Common myeloid progenitor, CD34-positive (primary cell): ENCODE measurements at regions not wholly inside any gene's neighbourhood (a gene's known extent, or its start where the extent isn't known, plus 50 kb on each side); places are given as distances from the start of the nearest gene placed in this dataset.

Experiments
- CTCF ChIA-PET: fragments of 350-600 bp; sonication (Branson Sonifier 250); formaldehyde crosslinking; loops from one replicate; lab custom pipeline; 2021; ENCODE audit warnings: antibody characterized with exemption; lab: Charles Lee
- POLR2A ChIA-PET: fragments of 350-600 bp; sonication (Branson Sonifier 250); formaldehyde crosslinking; loops from one replicate; lab custom pipeline; 2021; ENCODE audit warnings: antibody characterized with exemption; lab: Charles Lee
- DNase-seq, 3 donors: peaks; one replicate each; pipeline versions ENCODE4 v3.0.0 to v3.0.0-alpha.2; 2013
- H3K27ac ChIP-seq, 2 experiments: 1 replicate in 1 of 2; 2 replicates in 1 of 2; pipeline ENCODE4 v1.7.0; 2013; ENCODE audit warnings: inconsistent platforms in 2 of 2, low read length in 2 of 2, mild to moderate bottlenecking in 2 of 2, low read depth in 1 of 2, moderate library complexity in 1 of 2; ENCODE audit not compliant: severe bottlenecking in 2 of 2, insufficient read depth in 1 of 2, poor library complexity in 1 of 2
- H3K27me3 ChIP-seq, 5 experiments: replicated peaks in 2 of 5; 1 replicate in 3 of 5; 2 replicates in 2 of 5; pipeline versions ENCODE4 v1.6.1 to v1.7.0; 2013; ENCODE audit warnings: low read length in 4 of 5, mild to moderate bottlenecking in 2 of 5, moderate library complexity in 2 of 5, inconsistent platforms in 1 of 5; ENCODE audit not compliant: insufficient read depth in 5 of 5, control insufficient read depth in 4 of 5
- H3K36me3 ChIP-seq, 4 experiments: 1 replicate in 2 of 4; 2 replicates in 2 of 4; pipeline versions ENCODE4 v1.6.1 to v1.7.0; 2013; ENCODE audit warnings: low read length in 3 of 4, control low read depth in 1 of 4, mild to moderate bottlenecking in 1 of 4; ENCODE audit not compliant: control insufficient read depth in 4 of 4, insufficient read depth in 4 of 4
- H3K4me1 ChIP-seq, 4 experiments: 1 replicate in 3 of 4; 2 replicates in 1 of 4; pipeline versions ENCODE4 v1.6.1 to v1.7.1; 2013; ENCODE audit warnings: low read length in 3 of 4, mild to moderate bottlenecking in 3 of 4, control low read depth in 1 of 4, inconsistent platforms in 1 of 4, moderate library complexity in 1 of 4; ENCODE audit not compliant: control insufficient read depth in 4 of 4, insufficient read depth in 4 of 4; ENCODE audit errors: control extremely low read depth in 1 of 4
- H3K4me3 ChIP-seq, 7 experiments: 1 replicate in 4 of 7; 2 replicates in 3 of 7; pipeline versions ENCODE4 v1.5.1 to v1.7.0; 2013; ENCODE audit warnings: mild to moderate bottlenecking in 7 of 7, low read length in 6 of 7, moderate library complexity in 6 of 7, inconsistent platforms in 2 of 7, low read depth in 2 of 7, control low read depth in 1 of 7; ENCODE audit not compliant: insufficient read depth in 4 of 7, control insufficient read depth in 1 of 7; ENCODE audit errors: extremely low read depth in 1 of 7
- H3K9me3 ChIP-seq, 5 experiments: 1 replicate in 4 of 5; 2 replicates in 1 of 5; pipeline versions ENCODE4 v1.6.1 to v1.7.1; 2013; ENCODE audit warnings: low read length in 4 of 5, mild to moderate bottlenecking in 2 of 5, inconsistent platforms in 1 of 5, low read depth in 1 of 5, moderate library complexity in 1 of 5; ENCODE audit not compliant: control insufficient read depth in 4 of 5, insufficient read depth in 2 of 5; ENCODE audit errors: control extremely low read depth in 1 of 5
- WGBS: methylation state at CpG from one replicate; pipeline ENCODE4 v1.1.5; 2013; ENCODE audit not compliant: insufficient coverage; 5-methylcytosine and 5-hydroxymethylcytosine counted together

GRCh38 chr9:95634114-95634513 lies 117.3 kb upstream of the PTCH1 start:
- Histone ChIP-seq H3K36me3 (no peaks in the 10 kb centered on the region), H3K4me3 (no peak overlapping the region), H3K27ac (no peak overlapping the region), H3K9me3 (peaks cover 0 to 10% (median 9%) of the 10 kb centered on the region in 5 experiments), H3K4me1 (no peaks in the 10 kb centered on the region), H3K27me3 (peaks cover 0 to 7% (median 0%) of the 10 kb centered on the region in 5 experiments)
- ChIA-PET CTCF (no interaction called here), POLR2A (no interaction called here)
- no peak for DNase-seq
- WGBS: 85% methylated on average over 2 of the region's 4 CpGs

GRCh38 chr9:95629585-95629984 lies 112.8 kb upstream of the PTCH1 start:
- peak in 2 of 3 donors; percentile 3 to 5 for DNase-seq
- WGBS: 89% methylated on average over 5 of the region's 6 CpGs
- Histone ChIP-seq H3K36me3 (no peaks in the 10 kb centered on the region), H3K27me3 (peaks cover 0 to 32% (median 15%) of the 10 kb centered on the region in 5 experiments), H3K4me3 (no peak overlapping the region), H3K27ac (no peak overlapping the region), H3K4me1 (no peaks in the 10 kb centered on the region), H3K9me3 (peaks cover 0 to 11% (median 10%) of the 10 kb centered on the region in 5 experiments)
- ChIA-PET CTCF (no interaction called here), POLR2A (no interaction called here)

GRCh38 chr9:95627802-95628201 lies 111.0 kb upstream of the PTCH1 start:
- 63% methylated on average over 6 of the region's 8 CpGs for WGBS
- H3K36me3 ChIP-seq: no peaks in the 10 kb centered on the region

GRCh38 chr9:95626885-95627558 lies 110.3 kb upstream of the PTCH1 start:
- peak in 2 of 3 donors; percentile 20 to 27 for DNase-seq

More at GRCh38 chr9:95627802-95628201, 111.0 kb upstream of the PTCH1 start:
- ChIA-PET POLR2A (no interaction called here), CTCF (no interaction called here)
- DNase-seq: no peak
- Histone ChIP-seq H3K27ac (no peak overlapping the region), H3K4me1 (no peaks in the 10 kb centered on the region), H3K27me3 (peaks cover 0 to 32% (median 15%) of the 10 kb centered on the region in 5 experiments), H3K9me3 (peaks cover 0 to 11% (median 9%) of the 10 kb centered on the region in 5 experiments), H3K4me3 (no peak overlapping the region)

GRCh38 chr9:95626341-95626740 lies 109.6 kb upstream of the PTCH1 start:
- no peak overlapping the region for H3K4me3 ChIP-seq
- ChIA-PET CTCF (no interaction called here), POLR2A (no interaction called here)
- no peak overlapping the region for H3K27ac ChIP-seq
- no peak for DNase-seq
- H3K9me3 ChIP-seq: peaks cover 0 to 15% (median 9%) of the 10 kb centered on the region in 5 experiments
- peaks cover 0 to 32% (median 14%) of the 10 kb centered on the region in 5 experiments for H3K27me3 ChIP-seq
- no peaks in the 10 kb centered on the region for H3K4me1 ChIP-seq
- no peaks in the 10 kb centered on the region for H3K36me3 ChIP-seq
- WGBS: 87% methylated on average over 13 of the region's 13 CpGs

More at GRCh38 chr9:95626885-95627558, 110.3 kb upstream of the PTCH1 start:
- Histone ChIP-seq H3K27ac (no peak overlapping the region), H3K27me3 (peaks cover 0 to 32% (median 15%) of the 10 kb centered on the region in 5 experiments), H3K36me3 (no peaks in the 10 kb centered on the region), H3K9me3 (peaks cover 0 to 11% (median 9%) of the 10 kb centered on the region in 5 experiments), H3K4me3 (no peak overlapping the region), H3K4me1 (no peaks in the 10 kb centered on the region)
- POLR2A ChIA-PET: no interaction called here
- CTCF ChIA-PET: no interaction called here
- 25% methylated on average over 19 of the region's 21 CpGs for WGBS

- H3K36me3 ChIP-seq: no peaks in the 10 kb centered on the region
- DNase-seq: no peak
- ChIA-PET CTCF (no interaction called here), POLR2A (no interaction called here)
- peaks cover 0 to 15% (median 7%) of the 10 kb centered on the region in 5 experiments for H3K9me3 ChIP-seq
- H3K4me1 ChIP-seq: no peaks in the 10 kb centered on the region
- no CpG with 5 or more reads among the region's 4 CpGs for WGBS
- H3K4me3 ChIP-seq: no peak overlapping the region
- H3K27ac ChIP-seq: no peak overlapping the region
- H3K27me3 ChIP-seq: peaks cover 0 to 32% (median 10%) of the 10 kb centered on the region in 5 experiments
Observed at GRCh38 chr9:95623640-95624039, 106.9 kb upstream of the PTCH1 start.

GRCh38 chr9:95620722-95621121 lies 104.0 kb upstream of the PTCH1 start:
- CTCF ChIA-PET: no interaction called here
- WGBS: 95% methylated on average over 7 of the region's 8 CpGs
- H3K4me3 ChIP-seq: no peak overlapping the region

More at GRCh38 chr9:95620722-95621121, 104.0 kb upstream of the PTCH1 start:
- Histone ChIP-seq H3K27ac (no peak overlapping the region), H3K9me3 (peaks cover 0 to 5% (median 0%) of the 10 kb centered on the region in 5 experiments), H3K4me1 (no peaks in the 10 kb centered on the region), H3K36me3 (no peaks in the 10 kb centered on the region), H3K27me3 (peaks cover 0 to 14% (median 2%) of the 10 kb centered on the region in 5 experiments)
- POLR2A ChIA-PET: no interaction called here
- DNase-seq: no peak
